ENCODE measurements at regions not wholly inside any gene's neighbourhood (a gene's known extent, or its start where the extent isn't known, plus 50 kb on each side); places are given as distances from the start of the nearest gene placed in this dataset.
"Not testable (repeated sequence)": the region's sequence is repeated elsewhere in the genome, so short reads cannot be mapped to it uniquely, and the experiment has no call there.

DNA sequence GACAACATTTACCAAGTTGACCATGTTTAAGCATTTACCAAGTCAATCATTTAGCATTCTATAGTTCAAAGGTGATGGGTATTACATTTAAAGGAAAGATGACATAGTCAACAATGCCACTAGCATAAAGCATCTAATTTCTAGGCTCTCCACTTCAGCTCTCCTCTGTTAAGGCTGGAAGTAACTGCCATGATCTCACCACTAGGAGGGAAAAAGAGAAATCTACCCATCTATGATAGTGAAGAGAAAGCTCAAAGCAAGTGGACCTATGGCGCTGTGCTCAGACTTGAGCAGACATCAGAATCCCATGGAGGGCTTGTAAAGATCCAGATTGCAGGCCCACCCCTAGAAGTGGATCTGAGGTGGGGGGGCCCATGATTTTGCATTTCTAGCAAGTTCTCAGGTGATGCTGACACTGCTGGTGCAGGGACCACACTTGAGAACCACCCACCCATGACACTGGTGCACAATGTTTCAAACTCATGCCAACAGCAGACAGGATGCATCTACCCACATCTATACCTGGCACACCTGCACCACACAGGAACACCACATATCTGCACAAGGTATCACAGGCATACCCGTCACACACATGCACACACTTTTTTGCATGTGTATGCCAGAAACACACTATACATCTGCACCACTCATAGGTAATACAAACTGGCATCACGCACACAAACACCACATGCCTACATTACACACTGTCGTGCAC is 392.9 kb upstream of the RUNX1 start:
- TF ChIP-seq, protein P1, sequence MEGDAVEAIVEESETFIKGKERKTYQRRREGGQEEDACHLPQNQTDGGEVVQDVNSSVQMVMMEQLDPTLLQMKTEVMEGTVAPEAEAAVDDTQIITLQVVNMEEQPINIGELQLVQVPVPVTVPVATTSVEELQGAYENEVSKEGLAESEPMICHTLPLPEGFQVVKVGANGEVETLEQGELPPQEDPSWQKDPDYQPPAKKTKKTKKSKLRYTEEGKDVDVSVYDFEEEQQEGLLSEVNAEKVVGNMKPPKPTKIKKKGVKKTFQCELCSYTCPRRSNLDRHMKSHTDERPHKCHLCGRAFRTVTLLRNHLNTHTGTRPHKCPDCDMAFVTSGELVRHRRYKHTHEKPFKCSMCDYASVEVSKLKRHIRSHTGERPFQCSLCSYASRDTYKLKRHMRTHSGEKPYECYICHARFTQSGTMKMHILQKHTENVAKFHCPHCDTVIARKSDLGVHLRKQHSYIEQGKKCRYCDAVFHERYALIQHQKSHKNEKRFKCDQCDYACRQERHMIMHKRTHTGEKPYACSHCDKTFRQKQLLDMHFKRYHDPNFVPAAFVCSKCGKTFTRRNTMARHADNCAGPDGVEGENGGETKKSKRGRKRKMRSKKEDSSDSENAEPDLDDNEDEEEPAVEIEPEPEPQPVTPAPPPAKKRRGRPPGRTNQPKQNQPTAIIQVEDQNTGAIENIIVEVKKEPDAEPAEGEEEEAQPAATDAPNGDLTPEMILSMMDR (IDR thresholded peaks at IDR 0.05; ENCODE audit: control insufficient read depth, extremely low read depth, insufficient read depth) = 0 out of 2 replicates have a peak, but pooled peaks have one; percentile 12

DNA sequence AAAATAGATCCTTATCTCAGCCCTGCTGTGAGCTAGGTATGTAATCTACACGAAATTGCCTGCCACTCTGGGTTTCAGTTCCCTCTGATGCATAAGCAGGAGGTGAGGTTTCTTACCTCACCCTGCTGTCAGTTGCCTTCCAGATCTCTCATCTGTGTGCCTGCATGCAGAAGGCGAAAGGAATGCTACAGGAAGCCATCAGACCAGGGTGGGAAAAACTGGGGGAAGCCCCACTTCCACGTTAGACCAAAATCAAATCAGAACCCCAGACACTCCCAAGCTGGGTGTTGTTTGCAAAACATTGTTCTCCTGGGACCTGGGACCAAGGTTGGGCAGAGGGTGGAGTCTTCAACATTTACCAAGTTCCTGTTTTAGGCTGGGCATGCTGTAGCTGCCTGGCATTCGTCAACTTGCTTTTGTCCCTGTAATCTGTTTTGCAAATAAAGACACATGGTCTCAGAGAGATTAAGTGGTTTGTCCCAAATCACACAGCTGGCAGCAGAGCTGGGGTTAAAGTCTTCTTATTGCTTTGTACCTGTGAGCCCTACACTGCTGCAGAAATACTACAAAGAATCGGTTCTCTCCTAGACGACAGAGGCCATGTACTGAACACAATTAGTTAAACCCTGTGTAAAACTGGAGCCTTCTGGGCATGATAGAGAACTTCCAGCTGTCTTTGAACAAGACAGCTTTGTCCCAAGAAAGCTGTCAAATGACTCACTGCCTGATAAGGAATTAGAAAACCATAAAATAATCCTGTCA is 389.7 kb upstream of the RUNX1 start:
- H3K4me3 ChIP-seq (ENCODE audit: low read depth, low read length) = no peak overlapping the region
- DNase-seq (ENCODE audit: low read depth) = no peak

More for the DNA sequence above, 392.9 kb upstream of the RUNX1 start:
- H3K4me3 ChIP-seq (ENCODE audit: low read depth, low read length) = no peak overlapping the region
- no peak for DNase-seq (ENCODE audit: low read depth)

DNA sequence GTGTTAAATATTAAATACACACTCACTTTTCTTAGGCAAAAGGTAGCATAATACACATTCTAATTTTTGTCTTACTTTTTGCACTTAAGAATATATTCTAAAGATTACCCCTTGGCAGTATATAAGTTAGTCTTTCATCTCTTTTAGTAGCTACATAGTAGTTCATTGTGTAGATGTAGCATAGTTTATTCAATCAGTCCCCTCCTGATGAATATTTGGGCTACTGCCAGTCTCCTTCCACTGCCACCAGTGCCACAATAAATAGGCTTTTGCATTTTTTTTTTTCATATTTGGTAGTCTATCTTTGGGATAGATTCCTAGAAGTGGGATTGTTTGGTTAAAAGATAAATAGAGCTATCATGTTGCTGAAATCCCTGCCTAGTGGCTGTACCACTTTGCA is 388.8 kb upstream of the RUNX1 start:
- no peak for DNase-seq (ENCODE audit: low read depth)
- H3K4me3 ChIP-seq (ENCODE audit: low read depth, low read length) = no peak overlapping the region
- TF ChIP-seq, protein P1 (IDR thresholded peaks at IDR 0.05; ENCODE audit: control insufficient read depth, extremely low read depth, insufficient read depth) = no peak

More for the DNA sequence above, 389.7 kb upstream of the RUNX1 start:
- TF ChIP-seq, protein P1 (IDR thresholded peaks at IDR 0.05; ENCODE audit: control insufficient read depth, extremely low read depth, insufficient read depth) = no peak

DNA sequence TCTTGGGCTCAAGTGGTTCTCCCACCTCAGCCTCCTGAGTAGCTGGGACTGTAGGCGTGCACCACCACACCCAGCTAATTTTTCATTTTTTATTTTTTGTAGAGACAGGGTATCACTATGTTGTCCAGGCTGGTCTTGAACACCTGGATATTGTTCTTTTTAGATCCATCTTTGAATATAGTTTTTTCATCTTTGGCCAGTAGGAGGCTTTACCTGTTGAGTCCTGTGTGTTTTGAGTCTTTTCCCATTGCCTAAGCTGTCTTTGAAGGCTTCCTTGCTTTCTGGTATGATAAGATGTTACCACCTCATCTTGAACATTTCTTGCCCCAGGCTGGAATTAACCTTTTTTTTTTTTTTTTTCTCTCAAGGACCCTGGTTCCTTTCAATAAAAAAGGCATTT is 387.8 kb upstream of the RUNX1 start:
- H3K4me3 ChIP-seq (ENCODE audit: low read depth, low read length) = no peak overlapping the region
- no peak for DNase-seq (ENCODE audit: low read depth)
- TF ChIP-seq, protein P1 (IDR thresholded peaks at IDR 0.05; ENCODE audit: control insufficient read depth, extremely low read depth, insufficient read depth) = no peak

DNA sequence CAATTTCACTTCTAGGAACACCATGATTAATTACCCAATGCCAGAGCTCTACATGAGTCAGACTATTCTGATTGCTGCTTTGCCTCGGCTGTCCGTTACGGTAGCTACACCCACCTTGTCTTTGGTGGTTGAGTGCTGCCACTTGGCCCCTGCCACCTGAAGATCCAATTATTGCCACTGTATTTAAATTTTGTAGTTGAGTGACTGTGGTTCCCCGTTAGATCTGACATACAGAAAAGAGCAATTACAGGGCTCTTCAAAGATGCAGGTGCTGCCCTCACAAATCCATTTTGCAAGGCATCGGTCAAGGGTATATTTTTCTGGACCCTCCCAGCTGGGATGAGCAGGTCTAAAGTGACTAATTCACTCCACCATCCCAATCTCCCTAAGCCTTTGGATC is 383.5 kb upstream of the RUNX1 start:
- not testable (repeated sequence) for H3K4me3 ChIP-seq (ENCODE audit: low read depth, low read length); DNase-seq (ENCODE audit: low read depth)

DNA sequence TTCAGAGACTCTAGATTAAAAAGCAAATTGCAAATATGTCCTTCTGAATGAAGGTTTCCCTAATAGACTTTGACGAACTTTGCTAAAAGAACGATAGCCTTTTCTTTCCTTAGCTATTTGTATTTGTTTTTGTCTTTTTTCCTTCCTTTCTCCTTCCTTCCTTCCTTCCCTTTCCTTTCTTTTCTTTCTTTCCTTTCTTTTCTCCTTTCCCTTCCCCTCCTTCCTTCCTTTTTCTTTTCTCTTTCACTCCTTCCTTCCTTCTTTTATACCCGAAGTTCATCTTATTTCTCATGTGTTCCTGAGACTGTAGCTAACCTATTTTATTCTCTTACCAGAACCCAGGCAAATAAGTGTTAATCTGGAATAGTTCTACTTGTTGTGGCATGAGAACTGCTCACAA is 381.2 kb upstream of the RUNX1 start:
- TF ChIP-seq, protein P1 (IDR thresholded peaks at IDR 0.05; ENCODE audit: control insufficient read depth, extremely low read depth, insufficient read depth) = no peak
- no peak for DNase-seq (ENCODE audit: low read depth)
- H3K4me3 ChIP-seq (ENCODE audit: low read depth, low read length) = no peak overlapping the region

DNA sequence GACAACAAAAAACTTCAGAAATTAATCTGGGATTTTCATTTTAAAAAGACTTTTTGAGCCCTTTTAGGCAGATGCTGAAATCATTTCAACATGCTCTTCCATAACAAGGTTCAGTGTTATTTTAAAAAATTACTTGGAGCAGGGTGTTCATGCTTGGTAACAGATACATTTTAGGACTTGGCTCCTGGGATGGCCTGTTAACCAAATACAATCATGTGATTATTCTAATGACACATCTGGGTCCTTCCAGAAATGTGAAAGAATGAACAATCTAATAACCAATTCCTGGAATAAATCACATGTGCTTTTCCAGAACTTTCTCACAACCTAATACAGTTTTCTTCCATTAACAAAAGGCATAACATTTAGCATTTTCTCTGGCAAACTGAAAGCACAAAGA is 379.8 kb upstream of the RUNX1 start:
- no peak overlapping the region for H3K4me3 ChIP-seq (ENCODE audit: low read depth, low read length)
- TF ChIP-seq, protein P1 (IDR thresholded peaks at IDR 0.05; ENCODE audit: control insufficient read depth, extremely low read depth, insufficient read depth) = no peak
- no peak for DNase-seq (ENCODE audit: low read depth)
